Ovary (tissue), 7 donors: ENCODE measurements at regions not wholly inside any gene's neighbourhood (a gene's known extent, or its start where the extent isn't known, plus 50 kb on each side); places are given as distances from the start of the nearest gene placed in this dataset.

Experiments
- DNase-seq, 5 donors: peaks; one replicate each; pipeline ENCODE4 v3.0.0-alpha.2; 2019 to 2020
- H3K27ac ChIP-seq, 2 donors: fragments of 200-600 bp; one replicate each; pipeline versions ENCODE4 v1.5.1 to v1.8.0; 2019 to 2022
- H3K27me3 ChIP-seq: fragments of 200-600 bp; one replicate; pipeline ENCODE4 v1.8.0; 2022
- H3K36me3 ChIP-seq: fragments of 200-600 bp; sonication (generic); one replicate; pipeline ENCODE4 v1.5.1; 2019
- H3K4me1 ChIP-seq: one replicate; pipeline ENCODE4 v1.8.1; 2013; ENCODE audit warnings: mild to moderate bottlenecking, moderate library complexity; ENCODE audit not compliant: insufficient read depth
- H3K4me3 ChIP-seq: fragments of 200-600 bp; sonication (generic); one replicate; pipeline ENCODE4 v1.5.1; 2017
- H3K9me3 ChIP-seq, 2 donors: fragments of 200-600 bp in 1 of 2; sonication (generic) in 1 of 2; one replicate each; pipeline versions ENCODE4 v1.5.1 to v1.8.1; 2013 to 2019; ENCODE audit warnings: mild to moderate bottlenecking in 1 of 2, moderate library complexity in 1 of 2
- EP300 ChIP-seq: sonication (generic); formaldehyde crosslinking; IDR thresholded peaks from one replicate; pipeline ENCODE4 v1.6.1; 2017; ENCODE audit warnings: antibody characterized with exemption
- POLR2A ChIP-seq: fragments of 450-650 bp; IDR thresholded peaks from one replicate; pipeline ENCODE4 v1.6.1; 2017; ENCODE audit warnings: antibody characterized with exemption, mild to moderate bottlenecking, moderate library complexity
- WGBS, 3 donors: extraction: QIAGEN DNeasy Blood & Tissue Kit in 1 of 3; methylation state at CpG; one replicate each; pipeline versions ENCODE4 v1.1.5 to v1.1.7; 2013 to 2017; 5-methylcytosine and 5-hydroxymethylcytosine counted together
- intact Hi-C, 4 donors: fragments of 100-400 bp; cut with DNase I; formaldehyde crosslinking; loops; one replicate each; pipeline versions ENCODE4 v1.11.0 to v1.15.1; 2022 to 2023
- TF ChIP-seq, protein P1 (sequence below), 3 donors: fragments of 450-650 bp in 2 of 3; fragments of 200-600 bp in 1 of 3; IDR thresholded peaks; one replicate each; pipeline versions ENCODE4 v1.5.1 to v1.8.0; 2016 to 2022; ENCODE audit warnings: antibody characterized with exemption in 3 of 3, mild to moderate bottlenecking in 1 of 3
- donor health status: DM: no; HTN: no; CAD: no; lungs with moderate emphysema.
- donor health status: DM: no; HTN: no; CAD: no.
- donor health status: Bipolar disorder and iron deficiency.
- donor health status: DM: no; HTN: no; CAD: no.
- donor health status: DM: yes; HTN: yes; CAD: no.

GRCh38 chr16:14351647-14352046, 278.4 kb downstream of the PARN start:
- DNase-seq, result no peak
- intact Hi-C loops, result no loop called here
- Histone ChIP-seq H3K27me3 (no peaks in the 10 kb centered on the region), H3K36me3 (no peaks in the 10 kb centered on the region), H3K4me1 (peaks cover 1% of the 10 kb centered on the region), H3K9me3 (no peaks in the 10 kb centered on the region), H3K4me3 (no peak overlapping the region), H3K27ac (no peak overlapping the region)
- WGBS, 3 donors, result 81 to 84% (median 82%) methylated on average over 6 of the region's 6 CpGs
- TF ChIP-seq POLR2A, result no peak
- TF ChIP-seq, protein P1, sequence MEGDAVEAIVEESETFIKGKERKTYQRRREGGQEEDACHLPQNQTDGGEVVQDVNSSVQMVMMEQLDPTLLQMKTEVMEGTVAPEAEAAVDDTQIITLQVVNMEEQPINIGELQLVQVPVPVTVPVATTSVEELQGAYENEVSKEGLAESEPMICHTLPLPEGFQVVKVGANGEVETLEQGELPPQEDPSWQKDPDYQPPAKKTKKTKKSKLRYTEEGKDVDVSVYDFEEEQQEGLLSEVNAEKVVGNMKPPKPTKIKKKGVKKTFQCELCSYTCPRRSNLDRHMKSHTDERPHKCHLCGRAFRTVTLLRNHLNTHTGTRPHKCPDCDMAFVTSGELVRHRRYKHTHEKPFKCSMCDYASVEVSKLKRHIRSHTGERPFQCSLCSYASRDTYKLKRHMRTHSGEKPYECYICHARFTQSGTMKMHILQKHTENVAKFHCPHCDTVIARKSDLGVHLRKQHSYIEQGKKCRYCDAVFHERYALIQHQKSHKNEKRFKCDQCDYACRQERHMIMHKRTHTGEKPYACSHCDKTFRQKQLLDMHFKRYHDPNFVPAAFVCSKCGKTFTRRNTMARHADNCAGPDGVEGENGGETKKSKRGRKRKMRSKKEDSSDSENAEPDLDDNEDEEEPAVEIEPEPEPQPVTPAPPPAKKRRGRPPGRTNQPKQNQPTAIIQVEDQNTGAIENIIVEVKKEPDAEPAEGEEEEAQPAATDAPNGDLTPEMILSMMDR (IDR thresholded peaks at IDR 0.05), result no peak
- no peak for TF ChIP-seq EP300

GRCh38 chr16:14350626-14351025, 279.4 kb downstream of the PARN start:
- Histone ChIP-seq H3K4me3 (no peak overlapping the region), H3K9me3 (no peaks in the 10 kb centered on the region)
- intact Hi-C loops, result no loop called here

GRCh38 chr16:14350081-14350480, 279.0 kb downstream of the MRTFB start:
- H3K9me3 ChIP-seq, result no peaks in the 10 kb centered on the region
- H3K4me3 ChIP-seq, result no peak overlapping the region
- no peaks in the 10 kb centered on the region for H3K36me3 ChIP-seq
- no peaks in the 10 kb centered on the region for H3K27me3 ChIP-seq
- TF ChIP-seq EP300 (no peak), POLR2A (no peak)
- TF ChIP-seq, protein P1 (IDR thresholded peaks at IDR 0.05), result no peak
- intact Hi-C loops, result no loop called here
- WGBS, 3 donors, result 81 to 88% (median 81%) methylated on average over 8 of the region's 8 CpGs
- H3K4me1 ChIP-seq, result peaks cover 1% of the 10 kb centered on the region
- no peak for DNase-seq
- no peak overlapping the region for H3K27ac ChIP-seq

More at GRCh38 chr16:14350626-14351025, 279.4 kb downstream of the PARN start:
- Histone ChIP-seq H3K27ac (no peak overlapping the region), H3K36me3 (no peaks in the 10 kb centered on the region), H3K4me1 (peaks cover 1% of the 10 kb centered on the region), H3K27me3 (no peaks in the 10 kb centered on the region)
- 46 to 48% (median 48%) methylated on average over 8 of the region's 8 CpGs for WGBS, 3 donors
- DNase-seq, result no peak
- no peak for TF ChIP-seq POLR2A
- TF ChIP-seq, protein P1 (IDR thresholded peaks at IDR 0.05), result no peak
- no peak for TF ChIP-seq EP300

GRCh38 chr16:14347706-14348105, 276.6 kb downstream of the MRTFB start:
- 51 to 55% (median 55%) methylated on average over 12 of the region's 12 CpGs for WGBS, 3 donors
- no peaks in the 10 kb centered on the region for H3K36me3 ChIP-seq
- DNase-seq, result no peak
- no peaks in the 10 kb centered on the region for H3K27me3 ChIP-seq
- TF ChIP-seq, protein P1 (IDR thresholded peaks at IDR 0.05), result no peak
- no peak for TF ChIP-seq EP300
- TF ChIP-seq POLR2A, result no peak
- H3K4me3 ChIP-seq, result no peak overlapping the region
- intact Hi-C loops, result no loop called here
- H3K27ac ChIP-seq, result no peak overlapping the region
- H3K9me3 ChIP-seq, result no peaks in the 10 kb centered on the region
- no peaks in the 10 kb centered on the region for H3K4me1 ChIP-seq
